GM13977 (cell line): ENCODE measurements at regions not wholly inside any gene's neighbourhood (a gene's known extent, or its start where the extent isn't known, plus 50 kb on each side); places are given as distances from the start of the nearest gene placed in this dataset.
A peak's percentile ranks its signal among the peaks of the same experiment; 100 is the strongest.

ENCODE experiments used
- DNase-seq: peaks from one replicate; pipeline ENCODE4 v3.0.0; 2012; ENCODE audit warnings: low spot score
- in situ Hi-C: fragments of 300-500 bp; cut with MboI; formaldehyde crosslinking; loops from one replicate; pipeline ENCODE4 v1.12.0; 2022; ENCODE audit warnings: low sequenced_read_pairs, low pct_unique_long_range_greater_than_20kb, mixed read lengths, inconsistent platforms; ENCODE audit not compliant: unreplicated experiment
- TF ChIP-seq, protein P1 (sequence below): IDR thresholded peaks from 2 replicates; pipeline ENCODE4 v1.5.1; 2012; ENCODE audit warnings: mild to moderate bottlenecking, control low read depth; ENCODE audit not compliant: insufficient read depth; ENCODE audit errors: extremely low read depth, missing control alignments

DNA sequence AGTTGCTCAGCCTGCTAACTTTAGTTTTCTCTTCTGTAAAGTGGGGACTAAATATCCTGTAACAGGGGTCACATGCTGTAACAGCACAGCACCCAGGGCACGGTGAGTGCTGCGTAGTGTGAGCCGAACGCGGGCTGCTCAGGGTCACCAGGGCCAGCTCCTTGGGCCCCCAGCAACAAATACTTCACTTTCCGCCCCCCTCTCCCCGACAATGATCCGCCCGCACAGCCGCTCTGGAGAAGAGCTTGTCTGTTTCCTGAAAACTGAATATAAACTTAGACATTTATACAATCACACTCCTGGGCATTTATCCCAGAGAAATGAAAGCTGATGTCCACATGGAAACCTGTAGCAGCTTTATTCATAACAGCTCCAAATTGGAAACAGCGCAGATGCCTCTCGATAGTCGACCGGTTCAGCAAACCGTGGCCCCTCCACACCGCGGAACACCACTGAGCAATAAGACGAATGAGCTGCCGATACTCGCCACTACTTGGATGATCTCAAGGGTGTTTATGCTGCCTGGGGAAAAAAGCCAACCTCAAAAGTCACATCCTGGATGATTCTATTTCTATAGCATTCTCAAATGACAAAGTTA, 267.2 kb downstream of the PARN start:
- TF ChIP-seq, protein P1, sequence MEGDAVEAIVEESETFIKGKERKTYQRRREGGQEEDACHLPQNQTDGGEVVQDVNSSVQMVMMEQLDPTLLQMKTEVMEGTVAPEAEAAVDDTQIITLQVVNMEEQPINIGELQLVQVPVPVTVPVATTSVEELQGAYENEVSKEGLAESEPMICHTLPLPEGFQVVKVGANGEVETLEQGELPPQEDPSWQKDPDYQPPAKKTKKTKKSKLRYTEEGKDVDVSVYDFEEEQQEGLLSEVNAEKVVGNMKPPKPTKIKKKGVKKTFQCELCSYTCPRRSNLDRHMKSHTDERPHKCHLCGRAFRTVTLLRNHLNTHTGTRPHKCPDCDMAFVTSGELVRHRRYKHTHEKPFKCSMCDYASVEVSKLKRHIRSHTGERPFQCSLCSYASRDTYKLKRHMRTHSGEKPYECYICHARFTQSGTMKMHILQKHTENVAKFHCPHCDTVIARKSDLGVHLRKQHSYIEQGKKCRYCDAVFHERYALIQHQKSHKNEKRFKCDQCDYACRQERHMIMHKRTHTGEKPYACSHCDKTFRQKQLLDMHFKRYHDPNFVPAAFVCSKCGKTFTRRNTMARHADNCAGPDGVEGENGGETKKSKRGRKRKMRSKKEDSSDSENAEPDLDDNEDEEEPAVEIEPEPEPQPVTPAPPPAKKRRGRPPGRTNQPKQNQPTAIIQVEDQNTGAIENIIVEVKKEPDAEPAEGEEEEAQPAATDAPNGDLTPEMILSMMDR, result no peak
- in situ Hi-C loops, result no loop called here
- DNase-seq, result no peak

DNA sequence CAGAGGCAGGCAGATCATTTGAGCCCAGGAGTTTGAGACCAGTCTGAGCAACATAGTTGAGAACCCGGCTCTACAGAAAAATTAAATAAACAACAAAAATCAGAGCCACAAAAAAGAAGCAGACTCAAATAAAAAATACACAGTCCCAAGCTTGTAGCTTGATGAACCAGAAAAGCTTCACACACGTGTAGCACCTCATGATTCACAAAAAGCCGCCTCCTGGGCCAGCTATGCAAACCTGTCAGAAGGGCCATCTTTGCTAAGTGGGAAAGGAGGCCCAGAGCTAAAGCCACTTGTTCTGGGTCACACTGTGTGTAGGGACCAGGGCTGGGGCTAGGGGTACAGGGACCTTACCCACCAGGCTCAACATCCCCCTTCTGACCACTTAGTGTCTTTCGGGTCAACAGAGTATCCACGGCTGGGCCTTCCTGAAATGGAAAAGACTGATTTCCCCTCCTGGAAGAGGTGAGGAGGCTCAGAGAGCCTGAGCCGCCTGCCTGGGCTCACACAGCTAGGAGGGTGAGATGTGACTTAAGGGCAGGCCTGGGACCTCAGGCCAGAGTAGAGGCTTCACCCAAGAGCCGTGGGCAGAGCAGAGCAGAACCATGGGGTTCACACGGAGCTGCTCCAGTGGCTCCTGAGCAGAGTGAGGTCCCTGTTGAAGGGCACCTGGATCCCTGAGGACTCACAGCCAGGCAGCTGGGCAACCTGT, 269.6 kb downstream of the PARN start:
- in situ Hi-C loops, result no loop called here
- no peak for DNase-seq

DNA sequence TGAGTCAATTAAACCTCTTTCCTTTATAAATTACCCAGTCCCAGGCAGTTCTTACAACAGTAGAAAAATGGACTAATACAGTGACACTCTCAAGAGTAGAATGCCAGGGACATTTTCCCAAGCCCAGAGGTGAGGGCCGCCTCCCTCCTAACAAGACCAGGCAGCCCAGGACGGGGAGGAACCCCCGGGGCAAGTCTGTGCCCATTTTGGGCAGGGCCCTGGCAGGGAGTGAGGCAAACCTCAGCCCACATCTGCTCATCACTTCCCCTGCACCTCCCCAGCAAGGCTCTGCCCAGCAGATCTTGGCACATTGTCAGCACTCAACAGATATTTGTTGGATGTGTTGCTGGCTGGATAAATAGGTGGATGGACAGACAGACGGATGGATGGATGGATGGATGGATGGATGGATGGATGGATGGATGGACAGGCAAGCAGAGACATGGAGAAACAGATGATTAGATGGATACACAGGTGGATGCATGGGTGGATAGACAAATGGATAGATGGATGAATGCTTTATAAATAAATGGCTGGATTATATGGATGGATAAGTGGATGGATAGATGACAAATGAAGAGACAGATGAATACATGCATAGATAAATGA, 271.3 kb downstream of the PARN start:
- no peak for DNase-seq
- TF ChIP-seq, protein P1, result no peak
- in situ Hi-C loops, result no loop called here

More for the DNA sequence above, 269.6 kb downstream of the PARN start:
- TF ChIP-seq, protein P1, result no peak

DNA sequence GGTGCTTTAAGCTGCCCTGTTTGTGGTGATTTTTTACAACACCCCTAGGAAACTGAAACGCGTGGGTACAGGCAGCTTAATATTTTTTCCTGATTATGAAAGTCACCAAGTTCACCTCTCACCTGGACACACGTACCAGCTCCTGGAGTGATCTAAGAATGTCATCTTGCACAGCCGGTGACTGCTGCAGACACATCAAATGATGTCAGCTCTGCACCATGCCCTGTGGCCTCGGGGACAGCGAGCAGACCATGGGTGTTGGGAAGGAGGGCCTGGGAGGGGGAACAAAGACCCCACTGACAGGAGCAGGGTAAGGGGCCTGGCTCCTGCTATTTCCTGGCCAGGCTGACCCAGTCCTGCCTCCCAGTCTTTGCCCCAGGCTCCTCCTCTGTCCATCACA, 272.7 kb downstream of the PARN start:
- in situ Hi-C loops, result no loop called here
- TF ChIP-seq, protein P1, result no peak
- DNase-seq, result no peak

DNA sequence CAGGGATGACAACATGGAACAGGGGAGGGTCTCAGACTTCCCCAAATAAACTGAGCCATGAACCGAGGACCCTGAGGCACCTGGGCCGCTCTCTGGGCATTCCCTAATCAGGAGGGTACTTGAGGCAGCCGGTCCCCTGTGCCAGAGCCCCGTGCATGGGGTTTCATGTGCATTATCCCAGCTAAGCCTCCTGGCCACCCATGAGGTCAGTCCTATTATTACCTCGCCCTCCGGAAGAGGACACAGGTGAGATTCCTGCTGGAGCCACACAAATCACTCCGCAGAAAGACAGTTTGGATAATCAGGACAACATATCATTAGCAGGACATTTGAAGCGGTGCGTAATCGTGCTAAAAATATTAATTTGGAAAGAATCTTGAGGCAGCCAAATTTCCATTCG, 274.0 kb downstream of the PARN start:
- TF ChIP-seq, protein P1, result no peak
- in situ Hi-C loops, result no loop called here
- DNase-seq, result no peak

DNA sequence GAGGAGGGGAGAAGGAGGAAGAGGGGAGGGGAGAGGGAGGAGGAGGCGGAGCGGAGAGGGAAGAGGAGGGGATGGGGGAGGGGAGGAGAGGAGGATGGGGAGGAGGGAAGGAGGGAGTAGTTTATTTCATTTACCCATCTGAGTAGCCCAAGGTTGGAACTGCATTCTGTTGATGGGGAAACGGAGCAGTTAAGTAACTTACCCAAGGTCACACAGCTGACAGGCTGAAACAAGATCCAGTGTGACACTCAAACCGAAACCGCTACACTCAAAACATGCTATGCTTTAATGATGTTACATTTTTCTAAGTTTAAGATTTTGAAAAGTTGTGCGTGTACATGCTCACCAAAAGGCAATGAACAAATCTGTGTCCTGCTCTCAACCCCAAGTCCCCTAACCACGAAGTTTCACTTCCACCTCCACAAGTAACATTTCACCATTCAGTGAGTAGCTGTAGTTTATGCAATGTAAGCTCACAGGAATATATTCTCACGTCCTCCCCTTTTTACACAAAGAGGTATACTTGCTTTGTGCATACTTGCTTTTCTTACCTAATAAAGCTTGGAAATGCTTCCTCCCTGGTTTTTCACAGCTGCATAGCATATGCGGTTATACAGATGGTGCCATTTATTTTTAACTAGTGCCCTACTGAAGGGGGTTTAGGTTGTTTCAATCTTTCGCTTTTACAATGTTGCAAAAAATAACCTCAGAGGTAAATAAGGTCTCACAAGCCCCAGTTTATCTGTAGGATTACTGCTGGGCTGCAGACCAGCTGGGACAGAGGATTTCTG, 275.3 kb downstream of the PARN start:
- peak; percentile 83 for DNase-seq
- in situ Hi-C loops, result no loop called here
- TF ChIP-seq, protein P1, result no peak
